Amygdala (tissue), 56 donors: ENCODE measurements at regions not wholly inside any gene's neighbourhood (a gene's known extent, or its start where the extent isn't known, plus 50 kb on each side); places are given as distances from the start of the nearest gene placed in this dataset.

Experiments used
- DNase-seq, 56 donors: peaks; one replicate each; lab custom pipeline; 2025; lab: John Stamatoyannopoulos, UW

DNA sequence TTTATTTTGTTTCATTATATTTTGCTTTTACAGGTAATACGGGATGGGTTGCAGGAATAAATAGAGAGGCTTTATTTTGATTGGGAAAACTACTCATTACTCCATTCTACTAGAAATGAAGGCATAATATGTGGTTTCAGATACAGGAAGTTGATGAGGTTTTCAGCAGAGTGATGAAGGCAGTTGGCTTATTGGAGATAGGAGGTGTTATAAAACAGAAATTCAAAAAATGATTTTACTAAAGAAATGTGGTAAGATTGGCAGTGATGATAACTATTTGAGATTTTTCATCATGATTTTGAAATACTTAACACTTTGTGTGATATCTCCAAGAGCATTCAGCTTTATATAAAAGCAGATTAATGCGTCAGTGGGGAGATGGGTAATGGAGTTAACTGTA is 1445.7 kb upstream of the CADM2 start:
- DNase-seq: no peak

DNA sequence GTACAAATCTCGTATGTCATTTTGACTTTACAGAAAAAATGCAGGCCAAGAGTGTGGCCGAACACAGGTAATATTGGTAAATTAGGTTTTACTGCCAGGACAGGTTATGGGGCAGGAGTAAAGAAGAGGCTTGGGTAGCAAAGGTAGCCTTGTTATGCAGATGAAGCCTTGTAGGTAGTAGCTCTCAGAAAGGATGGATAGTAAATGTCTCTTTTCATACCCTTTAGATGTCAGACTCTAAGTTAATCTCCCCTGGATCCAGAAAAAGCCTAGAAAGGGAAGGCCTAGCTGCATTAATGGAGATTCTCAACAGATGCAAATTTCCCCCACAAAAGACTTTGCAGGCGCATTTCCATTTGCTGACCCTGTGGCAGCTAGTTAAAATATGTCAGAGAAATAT is 1445.1 kb upstream of the CADM2 start:
- no peak for DNase-seq

DNA sequence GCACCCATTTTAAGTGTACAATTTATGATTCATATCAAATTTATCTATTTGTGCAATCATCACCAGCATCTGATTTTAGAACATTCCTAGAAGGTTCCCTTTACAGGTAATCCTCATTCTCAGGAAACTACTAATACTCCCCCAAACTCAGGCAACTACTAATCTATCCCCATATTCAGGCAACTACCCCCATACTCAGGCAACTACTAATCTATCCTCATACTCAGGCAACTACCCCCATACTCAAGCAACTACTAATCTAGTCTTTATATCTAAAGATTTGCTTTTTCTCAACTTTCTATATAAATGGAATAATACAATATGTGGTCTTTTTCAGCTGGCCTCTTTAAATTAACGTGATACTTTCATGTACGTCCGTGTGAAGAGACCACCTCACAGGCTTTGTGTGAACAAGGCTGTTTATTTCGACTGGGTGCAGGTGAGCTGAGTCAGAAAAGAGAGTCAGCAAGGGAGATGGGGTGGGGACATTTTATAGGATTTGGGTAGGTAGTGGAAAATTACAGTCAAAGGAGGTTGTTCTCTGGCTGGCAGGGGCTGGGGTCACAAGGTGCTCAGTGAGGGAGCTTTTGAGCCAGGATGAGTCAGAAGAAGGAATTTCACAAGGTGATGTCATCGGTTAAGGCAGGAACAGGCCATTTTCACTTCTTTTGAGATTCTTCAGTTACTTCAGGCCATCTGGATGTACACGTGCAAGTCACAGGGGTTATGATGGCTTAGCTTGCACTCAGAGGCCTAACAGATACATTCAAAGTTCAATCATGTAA is 1444.5 kb upstream of the CADM2 start:
- no peak for DNase-seq

DNA sequence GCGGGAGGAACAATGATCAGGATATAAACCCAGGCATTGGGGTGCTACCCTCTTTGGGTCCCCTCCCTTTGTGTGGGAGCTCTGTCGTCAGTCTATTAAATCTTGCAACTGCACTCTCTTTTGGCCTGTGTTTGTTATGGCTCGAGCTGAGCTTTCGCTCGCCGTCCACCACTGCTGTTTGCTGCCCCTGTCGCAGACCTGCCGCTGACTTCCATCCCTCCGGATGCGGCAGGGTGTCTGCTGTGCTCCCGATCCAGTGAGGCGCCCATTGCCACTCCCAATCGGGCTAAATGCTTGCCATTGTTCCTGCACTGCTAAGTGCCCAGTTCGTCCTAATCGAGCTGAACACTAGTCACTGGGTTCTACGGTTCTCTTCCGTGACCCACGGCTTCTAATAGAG is 1443.7 kb upstream of the CADM2 start:
- no peak for DNase-seq

DNA sequence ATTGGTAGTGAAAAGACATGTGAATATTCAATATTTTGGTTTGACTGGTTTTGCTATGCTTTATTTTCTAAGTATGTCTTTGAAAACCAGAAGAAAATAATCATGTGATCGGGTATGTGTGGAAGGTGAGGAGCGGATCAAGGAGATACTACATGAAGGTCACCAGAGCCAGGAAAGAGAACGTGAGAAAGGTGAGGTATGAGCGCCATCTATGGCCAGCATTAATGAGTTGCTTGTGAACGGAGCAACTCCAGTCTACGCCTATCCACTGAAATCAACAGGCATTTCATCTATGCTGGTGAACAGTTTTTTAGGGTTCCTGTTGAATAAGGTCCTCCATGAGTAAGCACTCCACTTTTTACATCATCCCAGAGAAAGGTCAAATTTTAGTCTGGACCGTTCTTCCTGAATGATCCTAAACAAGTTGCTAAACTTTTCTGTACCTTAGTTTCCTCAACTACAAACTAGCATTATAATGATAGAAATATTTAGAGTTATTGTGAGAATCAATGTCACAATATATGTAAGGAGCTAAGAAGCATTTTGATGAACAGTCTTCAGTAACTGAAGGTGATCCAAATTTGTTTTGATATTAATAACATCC is 1435.2 kb upstream of the CADM2 start:
- DNase-seq: peak in 7 of 56 donors; percentile 2 to 29 (median 14)

DNA sequence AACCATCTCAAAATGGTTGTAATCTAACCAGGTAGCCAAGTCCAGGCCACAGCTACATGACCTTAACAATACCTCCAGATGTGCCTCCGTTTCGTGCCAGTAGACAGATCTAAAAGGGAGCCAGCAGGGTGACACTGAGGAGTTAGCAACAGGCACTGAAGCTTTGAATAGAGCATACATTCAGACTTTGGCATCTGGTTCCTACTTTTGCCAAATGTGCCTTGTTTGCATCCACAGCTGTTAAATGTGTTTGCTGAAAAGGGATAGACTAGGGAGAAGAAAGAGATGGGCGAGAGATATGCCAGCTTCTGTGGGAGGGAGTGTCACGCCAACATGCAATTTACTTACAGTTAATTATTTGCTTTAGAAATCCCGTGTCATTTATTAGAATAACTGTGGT is 1433.9 kb upstream of the CADM2 start:
- DNase-seq: peak in 2 of 56 donors; percentile 5 to 8

DNA sequence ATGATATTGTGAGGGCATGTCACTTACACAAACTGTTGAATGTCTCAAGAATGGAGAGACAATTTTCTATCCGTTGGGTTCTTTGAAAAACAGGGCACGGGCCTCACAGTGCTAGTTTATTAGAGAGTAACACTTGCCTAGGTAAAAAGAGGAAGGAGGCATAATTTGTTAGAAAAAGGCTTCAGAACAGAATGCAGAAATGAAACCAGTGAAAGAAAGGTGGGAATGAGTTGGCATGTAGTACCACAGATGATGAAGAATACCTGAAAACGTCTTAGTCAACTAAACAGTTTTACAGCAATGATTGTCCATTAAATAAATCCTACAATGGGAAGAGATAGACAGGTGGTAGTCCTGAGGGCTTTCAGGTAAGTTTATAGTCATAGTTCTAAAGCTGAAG is 1399.7 kb upstream of the CADM2 start:
- DNase-seq: no peak

DNA sequence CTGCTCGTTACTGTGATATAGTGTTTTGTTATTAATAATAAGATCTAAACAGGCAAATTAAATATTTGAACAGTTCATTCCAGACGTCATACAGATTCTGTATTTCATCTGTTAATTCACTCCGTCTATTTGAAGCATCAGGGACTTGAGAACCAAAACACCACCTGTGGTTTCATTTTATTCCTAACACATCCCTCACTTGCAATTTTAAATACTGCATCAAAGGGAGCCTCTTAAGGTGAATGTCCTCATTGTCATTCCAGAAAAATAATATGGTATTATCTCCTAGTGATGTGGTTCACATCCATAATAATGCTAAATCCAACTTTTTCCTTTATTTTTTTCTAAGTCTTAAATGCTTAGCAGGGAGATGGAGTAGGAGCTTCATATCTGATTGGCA is 1390.9 kb upstream of the CADM2 start:
- DNase-seq: no peak

DNA sequence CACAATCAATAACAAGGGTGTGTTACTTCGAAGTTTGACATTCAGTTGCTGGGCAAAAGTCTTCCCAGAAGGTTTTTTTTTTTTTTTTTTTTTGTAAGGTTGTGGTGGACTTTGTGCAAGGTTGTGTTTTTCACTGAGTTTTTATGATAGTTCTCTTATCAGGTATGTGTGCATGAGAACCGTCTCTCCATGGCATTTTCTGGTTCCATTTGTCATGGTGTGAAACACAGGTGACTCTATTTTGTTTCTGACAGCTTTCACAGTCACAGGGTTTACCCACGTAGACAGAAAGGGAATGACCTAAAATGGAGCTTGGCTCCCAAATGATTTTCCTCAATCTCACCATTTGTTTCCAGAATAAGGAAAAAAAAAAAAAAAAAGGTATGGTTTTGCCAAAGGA is 1377.2 kb upstream of the CADM2 start:
- DNase-seq: no peak

DNA sequence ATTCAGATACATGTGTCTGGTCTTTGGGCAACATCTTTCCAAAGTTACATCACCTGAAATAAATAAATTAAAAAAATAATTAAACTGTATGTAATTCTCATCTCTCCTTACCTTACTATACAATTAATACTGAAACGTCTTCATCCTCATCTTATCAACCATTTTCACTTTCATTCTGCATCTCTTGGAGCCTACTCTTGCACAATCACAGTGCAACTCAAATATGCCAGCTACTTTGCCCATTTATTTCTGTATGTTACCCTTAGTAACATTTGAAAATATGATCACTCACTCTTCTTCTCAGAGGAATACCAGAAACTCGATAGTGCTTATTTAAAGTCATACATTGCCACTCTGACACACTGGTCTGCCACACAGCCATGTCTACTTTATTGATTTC is 1357.1 kb upstream of the CADM2 start:
- DNase-seq: no peak

DNA sequence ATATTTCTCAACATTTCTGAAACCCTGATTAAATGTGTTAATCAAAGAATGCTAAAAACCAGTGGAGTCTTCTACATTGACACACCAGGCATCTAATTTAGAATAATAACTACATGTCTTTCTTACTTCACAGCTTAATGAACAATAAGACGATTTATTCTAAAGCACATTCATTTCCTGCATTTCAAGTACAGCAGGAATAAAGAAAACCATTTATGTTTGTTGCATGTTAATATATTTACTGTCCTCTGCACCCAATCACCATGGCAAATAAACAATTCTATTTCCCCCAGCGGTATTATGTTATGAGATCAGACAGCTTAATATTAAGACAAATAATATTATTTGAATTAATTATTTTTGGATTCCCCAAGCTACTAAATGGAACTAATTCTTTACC is 1336.3 kb upstream of the CADM2 start:
- no peak for DNase-seq

DNA sequence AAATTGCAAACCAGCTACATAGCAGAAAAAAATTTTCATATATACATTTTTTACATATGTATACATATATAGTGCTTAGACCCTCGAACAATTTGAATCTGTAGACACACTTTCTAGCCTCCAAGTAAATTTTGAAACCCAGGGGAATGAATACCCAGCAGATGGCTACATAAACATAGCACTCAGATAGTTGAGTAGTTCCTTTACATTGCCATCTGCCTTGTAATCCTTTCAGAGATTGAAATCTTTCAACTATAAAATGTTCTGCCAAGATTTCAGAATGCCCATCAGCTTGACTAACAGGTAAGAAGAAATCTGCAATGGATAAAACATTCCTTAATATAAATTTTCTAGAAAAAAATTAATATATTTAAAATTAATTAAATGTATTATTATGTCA is 1333.5 kb upstream of the CADM2 start:
- no peak for DNase-seq

DNA sequence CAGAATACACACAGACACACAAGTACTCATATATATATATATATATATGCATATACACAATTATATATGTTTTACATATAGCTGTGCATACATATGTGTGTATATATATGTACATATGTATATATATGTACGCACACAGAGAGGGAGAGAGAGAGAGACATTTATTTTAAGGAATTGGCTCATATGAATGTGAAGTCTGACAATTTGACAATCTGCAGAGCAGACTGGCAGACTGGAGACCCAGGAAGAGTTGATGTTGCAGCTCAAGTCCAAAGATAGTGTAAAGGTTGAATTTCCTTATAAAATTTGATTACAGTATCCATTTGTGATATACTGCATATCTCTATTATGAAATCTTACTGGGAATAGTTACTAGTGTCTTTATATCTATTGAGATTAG is 1330.3 kb upstream of the CADM2 start:
- no peak for DNase-seq

DNA sequence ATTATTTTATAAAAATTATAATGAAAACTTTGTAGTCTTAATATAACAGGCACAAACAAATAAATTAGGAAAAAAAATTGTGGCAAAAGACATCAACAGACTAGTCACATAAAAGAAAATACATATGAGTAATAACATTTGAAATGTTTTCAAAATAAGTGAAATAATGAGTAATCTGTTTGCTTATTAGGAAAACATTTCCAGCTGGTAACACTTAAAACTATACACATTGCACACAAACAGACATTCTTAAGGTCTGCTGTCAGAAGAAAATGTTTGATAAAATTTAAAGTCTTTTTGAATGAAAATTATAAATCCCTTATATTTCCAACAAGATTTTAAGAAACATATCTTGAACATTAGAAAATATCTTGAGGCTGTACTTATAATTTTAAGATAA is 1326.3 kb upstream of the CADM2 start:
- DNase-seq: no peak

DNA sequence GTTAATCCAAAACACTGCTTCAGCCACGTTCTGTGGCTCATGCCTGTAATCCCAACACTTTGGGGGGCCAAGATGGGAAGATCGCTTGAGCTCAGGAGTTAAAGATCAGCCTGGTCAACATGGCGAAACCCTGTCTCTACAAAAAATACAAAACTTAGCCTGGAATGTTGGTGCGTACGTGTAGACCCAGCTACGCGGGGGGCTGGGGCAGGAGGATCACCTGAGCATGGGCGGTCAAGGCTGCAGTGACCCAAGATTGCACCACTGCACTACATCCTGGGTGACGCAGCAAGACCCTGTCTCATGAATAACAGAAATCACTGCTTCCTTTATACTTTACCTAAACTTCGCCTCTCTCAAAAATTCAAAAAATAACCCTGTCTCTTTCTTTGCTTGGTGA is 1325.0 kb upstream of the CADM2 start:
- DNase-seq: no peak

DNA sequence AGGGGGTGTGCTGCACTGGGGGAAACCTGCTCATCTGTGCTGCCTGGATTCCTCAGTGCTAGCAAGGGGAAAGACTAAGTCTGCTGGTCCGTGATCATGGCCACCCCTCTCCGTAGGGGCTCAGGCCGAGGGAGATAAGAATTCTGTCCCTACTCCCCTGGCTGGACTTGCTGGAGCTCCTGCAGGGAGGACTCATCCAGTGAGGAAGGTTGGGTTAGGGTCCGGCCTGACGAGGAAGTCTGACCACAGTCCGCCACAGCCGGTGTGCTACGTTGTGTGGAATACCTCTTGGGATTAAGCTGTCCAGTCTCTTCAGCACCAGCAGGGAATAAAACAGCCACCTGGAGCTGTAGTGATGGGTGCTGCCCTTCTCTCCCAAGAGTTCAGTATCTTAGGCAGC is 1309.1 kb upstream of the CADM2 start:
- no peak for DNase-seq

DNA sequence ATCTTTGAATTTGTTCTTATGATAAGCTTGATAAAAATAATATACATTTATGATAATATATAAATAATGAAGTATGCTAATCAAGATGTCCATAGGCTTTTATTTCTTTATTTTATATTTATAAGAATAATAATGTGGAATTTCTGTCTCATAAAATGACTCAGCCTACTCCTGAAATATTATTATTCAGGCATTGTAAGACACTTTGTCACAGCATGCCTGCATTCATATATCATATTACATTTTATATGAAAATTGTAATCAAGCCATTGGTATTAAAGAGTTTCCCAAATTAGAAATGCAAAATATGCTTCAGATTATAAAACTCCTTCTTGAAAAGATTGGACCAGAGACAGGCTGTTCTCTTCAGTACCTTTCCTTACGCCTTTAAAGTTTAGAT is 1303.7 kb upstream of the CADM2 start:
- no peak for DNase-seq

DNA sequence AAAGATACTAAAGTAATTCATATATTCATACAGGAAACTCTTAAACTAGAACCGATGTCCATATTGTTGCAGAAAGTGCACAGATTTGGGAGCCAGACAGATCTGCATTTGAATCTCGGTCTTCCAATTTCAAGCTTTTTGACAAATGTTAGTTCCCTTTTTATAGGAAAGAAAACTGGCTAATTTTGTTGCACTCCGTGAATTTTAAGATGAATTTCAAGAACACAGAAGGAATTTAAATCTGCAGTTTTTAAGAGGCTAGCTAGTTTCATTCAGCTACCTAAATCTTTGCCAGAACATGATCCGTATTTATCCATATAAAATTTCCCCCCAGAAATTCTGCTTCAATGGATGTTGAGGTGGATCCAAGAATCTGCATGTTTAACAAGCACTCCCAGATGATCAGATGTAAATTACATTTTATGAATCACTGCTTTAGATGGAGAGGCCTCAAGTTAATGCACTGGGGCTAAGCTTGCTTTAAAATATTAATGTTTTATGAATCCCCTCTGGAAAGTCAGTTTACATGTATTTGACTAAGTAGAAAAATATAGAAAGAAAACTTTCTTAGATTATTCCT is 1296.3 kb upstream of the CADM2 start:
- DNase-seq: no peak

DNA sequence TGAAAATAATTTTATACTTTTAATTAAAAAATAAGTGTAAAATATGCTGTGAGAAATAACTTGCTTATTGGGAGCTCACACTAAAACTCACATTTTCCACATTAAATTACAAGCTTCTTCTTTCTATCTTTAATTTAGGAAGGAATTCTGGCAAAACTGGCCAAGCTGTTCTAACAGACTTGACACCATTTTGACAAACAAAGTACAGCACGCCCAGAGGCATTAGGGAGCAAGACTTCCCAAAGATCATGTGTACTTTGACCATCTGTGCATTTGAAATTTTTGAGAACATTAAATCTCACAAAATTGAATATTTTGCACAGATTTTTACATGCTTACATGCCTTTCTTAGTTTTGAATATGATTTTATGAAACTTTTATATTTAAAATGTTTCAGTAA is 1288.4 kb upstream of the CADM2 start:
- no peak for DNase-seq

DNA sequence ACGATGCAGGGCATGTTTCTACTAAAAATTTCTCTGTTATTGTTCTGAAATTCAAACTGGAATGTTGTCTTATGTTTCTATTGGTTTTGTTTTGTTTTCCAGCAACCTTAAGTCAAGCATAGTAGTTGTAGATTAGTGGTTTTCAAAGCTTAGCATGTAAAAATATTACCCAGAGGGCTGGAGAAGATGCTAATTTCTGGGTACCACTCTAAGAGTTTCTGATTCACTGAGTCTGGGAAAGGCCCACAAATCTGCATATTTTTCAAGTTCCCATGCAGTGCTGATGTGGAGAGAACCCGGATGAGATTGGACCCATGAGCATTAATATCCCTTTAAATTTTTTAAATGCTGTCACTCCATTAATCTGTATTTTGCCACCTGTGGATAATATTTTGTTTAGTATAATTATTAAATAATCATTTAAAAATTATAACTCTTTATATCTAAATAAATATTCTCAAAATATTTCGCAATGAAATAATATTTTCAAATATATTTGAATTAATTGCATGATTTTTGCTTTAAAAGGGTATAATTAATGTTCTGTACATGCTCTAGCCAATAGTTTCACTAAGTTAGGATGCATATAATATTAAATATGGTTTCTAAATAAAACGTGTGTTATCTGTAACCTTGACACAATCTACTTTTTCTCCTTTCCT is 1274.7 kb upstream of the CADM2 start:
- no peak for DNase-seq

DNA sequence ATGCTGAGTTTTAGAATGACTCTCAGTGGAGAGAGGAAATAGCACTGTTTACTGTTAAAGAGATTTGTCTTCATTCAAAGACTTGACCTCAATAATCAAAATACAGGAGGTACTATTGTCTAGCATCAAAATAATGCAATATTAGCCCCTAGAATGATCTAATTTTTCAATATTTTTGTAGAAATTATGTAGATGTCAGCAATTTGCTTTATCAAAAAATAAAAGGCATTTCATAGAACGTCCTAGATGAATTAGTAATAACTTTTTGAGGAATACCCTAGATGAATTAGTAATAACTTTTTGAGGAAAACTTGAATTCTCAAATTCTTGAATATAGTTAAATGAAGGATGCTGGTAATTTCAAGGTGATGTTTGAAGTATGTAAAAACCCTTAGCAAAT is 1252.1 kb upstream of the CADM2 start:
- DNase-seq: no peak

DNA sequence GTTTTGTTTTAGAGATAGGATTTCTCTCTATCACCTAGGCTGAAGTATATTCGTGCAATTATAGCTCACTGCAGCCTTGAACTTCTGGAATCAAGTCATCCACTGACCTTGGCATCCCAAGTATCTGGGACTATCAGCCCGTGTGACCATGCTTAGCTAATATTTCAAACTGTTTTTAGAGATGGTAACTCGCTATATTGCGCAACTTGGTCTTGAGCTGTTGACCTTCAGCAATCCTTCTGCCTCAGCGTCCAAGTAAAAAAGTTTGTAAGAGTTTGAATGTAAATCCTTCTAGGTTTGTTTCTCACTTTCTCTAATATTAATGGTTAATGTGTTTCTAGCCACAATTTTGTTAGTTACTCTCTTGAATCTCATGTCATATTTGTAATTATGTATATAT is 1243.5 kb upstream of the CADM2 start:
- no peak for DNase-seq
